ENCODE measurements at regions not wholly inside any gene's neighbourhood (a gene's known extent, or its start where the extent isn't known, plus 50 kb on each side); places are given as distances from the start of the nearest gene placed in this dataset.

- Histone ChIP-seq H3K79me2 (ENCODE audit: insufficient read depth, low read length) (no peaks in the 10 kb centered on the region), H3K36me3 (ENCODE audit: control insufficient read depth in 1 of 2, insufficient read depth in 2 of 2, low read length in 2 of 2) (no peaks in the 10 kb centered on the region), H3K27me3 (ENCODE audit: insufficient read depth, low read length) (no peaks in the 10 kb centered on the region), H2AFZ (ENCODE audit: low read depth, low read length, poor library complexity, severe bottlenecking) (no peak overlapping the region), H3K4me2 (ENCODE audit: low read length) (no peak overlapping the region), H3K27ac (ENCODE audit: low read depth, low read length) (no peak overlapping the region), H3K9me3 (ENCODE audit: control insufficient read depth in 1 of 2, insufficient read depth in 1 of 2, low read depth in 1 of 2, low read length in 2 of 2) (peaks cover 0 to 8% of the 10 kb centered on the region in 2 experiments; a peak in 1 of 4 replicates), H3K9me2 (ENCODE audit: insufficient read depth) (no peaks in the 10 kb centered on the region), H4K20me1 (ENCODE audit: insufficient read depth) (no peaks in the 10 kb centered on the region), H3K4me1 (ENCODE audit: control insufficient read depth in 1 of 2, insufficient read depth in 2 of 2, low read length in 2 of 2) (no peaks in the 10 kb centered on the region), H3K4me3 (replicated peaks in 1 of 2; ENCODE audit: low read depth in 1 of 2, low read length in 2 of 2) (no peak overlapping the region), H3K9ac (ENCODE audit: low read length) (no peak overlapping the region)
- ChIA-PET CTCF (no interaction called here), POLR2A (no interaction called here), RAD21 (ENCODE audit: low non-redundant PET in 1 of 2, low total read pairs in 2 of 2, uncharacterized antibody in 2 of 2, unreplicated experiment in 2 of 2) (no interaction called here)
- no TSS peak for BruUV-seq (replicated peaks)
- ATAC-seq (no peak), DNase-seq (ENCODE audit: low read depth, low spot score) (no peak)
- intact Hi-C loops (cut with micrococcal nuclease): no loop called here
- no peak for TF ChIP-seq TCF7L2 (IDR thresholded peaks at IDR 0.05; ENCODE audit: borderline replicate concordance, extremely low read depth, insufficient read depth, insufficient read length)
These were observed 86.6 kb upstream of the HES1 start for GRCh38 chr3:194049394-194049793.

- POLR2A ChIA-PET: no interaction called here
- Histone ChIP-seq H3K4me3 (replicated peaks in 1 of 2; ENCODE audit: low read depth in 1 of 2, low read length in 2 of 2) (no peak overlapping the region), H3K27ac (ENCODE audit: low read depth, low read length) (no peak overlapping the region), H4K20me1 (ENCODE audit: insufficient read depth) (no peaks in the 10 kb centered on the region), H3K4me1 (ENCODE audit: control insufficient read depth in 1 of 2, insufficient read depth in 2 of 2, low read length in 2 of 2) (no peaks in the 10 kb centered on the region), H3K9ac (ENCODE audit: low read length) (no peak overlapping the region), H2AFZ (ENCODE audit: low read depth, low read length, poor library complexity, severe bottlenecking) (no peak overlapping the region), H3K9me3 (ENCODE audit: control insufficient read depth in 1 of 2, insufficient read depth in 1 of 2, low read depth in 1 of 2, low read length in 2 of 2) (peaks cover 0 to 8% of the 10 kb centered on the region in 2 experiments; a peak in 1 of 4 replicates), H3K36me3 (ENCODE audit: control insufficient read depth in 1 of 2, insufficient read depth in 2 of 2, low read length in 2 of 2) (no peaks in the 10 kb centered on the region), H3K79me2 (ENCODE audit: insufficient read depth, low read length) (no peaks in the 10 kb centered on the region), H3K27me3 (ENCODE audit: insufficient read depth, low read length) (no peaks in the 10 kb centered on the region), H3K4me2 (ENCODE audit: low read length) (no peak overlapping the region), H3K9me2 (ENCODE audit: insufficient read depth) (no peaks in the 10 kb centered on the region)
- BruUV-seq (replicated peaks): no TSS peak
- RAD21 ChIA-PET (ENCODE audit: low non-redundant PET in 1 of 2, low total read pairs in 2 of 2, uncharacterized antibody in 2 of 2, unreplicated experiment in 2 of 2): no interaction called here
- TF ChIP-seq ZFX (IDR thresholded peaks at IDR 0.05): no peak
- no peak for TF ChIP-seq FOSL1 (IDR thresholded peaks at IDR 0.05; ENCODE audit: low read depth)
- no peak for TF ChIP-seq ZNF274 (IDR thresholded peaks at IDR 0.05; ENCODE audit: low read depth, low read length)
- no peak for TF ChIP-seq SP1 (IDR thresholded peaks at IDR 0.05; ENCODE audit: low read depth)
- TF ChIP-seq MAX (IDR thresholded peaks at IDR 0.05): no peak
- TF ChIP-seq JUND (IDR thresholded peaks at IDR 0.05): no peak
- no peak for TF ChIP-seq CEBPB (IDR thresholded peaks at IDR 0.05; ENCODE audit: low read depth)
- TF ChIP-seq, protein P1, sequence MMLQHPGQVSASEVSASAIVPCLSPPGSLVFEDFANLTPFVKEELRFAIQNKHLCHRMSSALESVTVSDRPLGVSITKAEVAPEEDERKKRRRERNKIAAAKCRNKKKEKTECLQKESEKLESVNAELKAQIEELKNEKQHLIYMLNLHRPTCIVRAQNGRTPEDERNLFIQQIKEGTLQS (IDR thresholded peaks at IDR 0.05): no peak
- TF ChIP-seq ELF1 (IDR thresholded peaks at IDR 0.05; ENCODE audit: borderline replicate concordance, low read depth): no peak
- no peak for TF ChIP-seq CBX3 (IDR thresholded peaks at IDR 0.05; ENCODE audit: low read depth)
- no peak for TF ChIP-seq EZH2phosphoT487 (IDR thresholded peaks at IDR 0.05; ENCODE audit: borderline replicate concordance)
- no peak for TF ChIP-seq SIN3A (IDR thresholded peaks at IDR 0.05; ENCODE audit: low read depth)
- no peak for TF ChIP-seq TCF7L2 (IDR thresholded peaks at IDR 0.05; ENCODE audit: borderline replicate concordance, extremely low read depth, insufficient read depth, insufficient read length)
- TF ChIP-seq RAD21 (IDR thresholded peaks at IDR 0.05; ENCODE audit: low read depth): no peak
- no peak for ATAC-seq
- CTCF ChIA-PET: no interaction called here
- no peak for DNase-seq (ENCODE audit: low read depth, low spot score)
- intact Hi-C loops (cut with micrococcal nuclease): no loop called here
These were observed 85.1 kb upstream of the HES1 start for GRCh38 chr3:194050782-194051320.
